ENCODE measurements at regions not wholly inside any gene's neighbourhood (a gene's known extent, or its start where the extent isn't known, plus 50 kb on each side); places are given as distances from the start of the nearest gene placed in this dataset.

- BruUV-seq (replicated peaks) = no TSS peak
- H2BK120ac ChIP-seq (ENCODE audit: low read depth, low read length) = no peak overlapping the region
- no peak overlapping the region for H3K4me3 ChIP-seq (ENCODE audit: insufficient read depth, low read depth, low read length)
- H4K20me1 ChIP-seq (ENCODE audit: insufficient read depth, low read length) = no peaks in the 10 kb centered on the region
- no peaks in the 10 kb centered on the region for H3K9me1 ChIP-seq (ENCODE audit: insufficient read depth, low read length)
- TF ChIP-seq CEBPB (IDR thresholded peaks at IDR 0.05; ENCODE audit: low read depth, low read length) (no peak), RAD21 (IDR thresholded peaks at IDR 0.05; ENCODE audit: low read length) (peak; percentile 33)
- POLR2A ChIA-PET (ENCODE audit: unreplicated experiment) = no interaction called here
- no peak overlapping the region for H3K27ac ChIP-seq (ENCODE audit: insufficient read depth, low read length)
- no peak overlapping the region for H2BK20ac ChIP-seq (ENCODE audit: low read depth, low read length)
- no peak overlapping the region for H3K4ac ChIP-seq (ENCODE audit: low read depth, low read length)
- H4K8ac ChIP-seq (ENCODE audit: low read depth in 2 of 2, low read length in 2 of 2) = no peak overlapping the region
- no peak overlapping the region for H2AFZ ChIP-seq (replicated peaks; ENCODE audit: low read length, poor library complexity)
- no peak overlapping the region for H2AK9ac ChIP-seq (replicated peaks; ENCODE audit: low read depth, low read length, poor library complexity)
- no peaks in the 10 kb centered on the region for H3K9me3 ChIP-seq (ENCODE audit: control insufficient read depth, insufficient read depth, low read length)
- H3K14ac ChIP-seq (replicated peaks; ENCODE audit: low read depth, low read length) = no peak overlapping the region
- H2BK15ac ChIP-seq (ENCODE audit: low read depth, low read length) = no peak overlapping the region
- intact Hi-C loops (cut with micrococcal nuclease) (no loop called here), dilution Hi-C loops (cut with HindIII; ENCODE audit: low sequenced_read_pairs, unreplicated experiment) (no loop called here), in situ Hi-C loops (cut with MboI; ENCODE audit: low sequenced_read_pairs) (no loop called here)
- H4K91ac ChIP-seq (ENCODE audit: insufficient read depth, low read depth, low read length) = no peak overlapping the region
- H4K5ac ChIP-seq (ENCODE audit: low read depth, low read length) = no peak overlapping the region
- no peak overlapping the region for H3K9ac ChIP-seq (ENCODE audit: low read depth, low read length)
- no peak overlapping the region for H3K56ac ChIP-seq (ENCODE audit: extremely low read depth, insufficient read depth, low read length)
- no peak overlapping the region for H2AK5ac ChIP-seq (ENCODE audit: low read depth, low read length)
- CTCF ChIA-PET = no interaction called here
- H3K79me1 ChIP-seq (ENCODE audit: low read depth in 1 of 2, low read length in 2 of 2) = no peaks in the 10 kb centered on the region
- H3K4me2 ChIP-seq (ENCODE audit: low read depth, low read length) = no peak overlapping the region
- ATAC-seq (ENCODE audit: low read depth) (no peak), DNase-seq (peak; percentile 0)
- H3K18ac ChIP-seq (ENCODE audit: low read depth, low read length) = no peak overlapping the region
- no peak overlapping the region for H3K23ac ChIP-seq (ENCODE audit: low read depth, low read length)
- H2BK5ac ChIP-seq (ENCODE audit: low read depth, low read length, poor library complexity, severe bottlenecking) = no peak overlapping the region
- no peaks in the 10 kb centered on the region for H3K36me3 ChIP-seq (ENCODE audit: control insufficient read depth, insufficient read depth, low read length)
- H3K4me1 ChIP-seq (ENCODE audit: control insufficient read depth, insufficient read depth, low read length) = no peaks in the 10 kb centered on the region
- H3K27me3 ChIP-seq (ENCODE audit: control insufficient read depth, insufficient read depth, low read length) = no peaks in the 10 kb centered on the region
- 0% methylated on average over 1 of the region's 4 CpGs; no CpG with 5 or more reads in 1 of the 2 experiments for WGBS, 2 experiments (ENCODE audit: extremely low coverage in 2 of 2, insufficient read length in 1 of 2)
Measured at GRCh38 chr1:164092603-164093353, 466.2 kb upstream of the PBX1 start.

Measured in IMR-90 (cell line).